NCI-H345 treated with DMSO at 0.1 percent for 48 hours (cell line): ENCODE measurements at regions not wholly inside any gene's neighbourhood (a gene's known extent, or its start where the extent isn't known, plus 50 kb on each side); places are given as distances from the start of the nearest gene placed in this dataset.

Experiments used
- DNase-seq: peaks from one replicate; lab custom pipeline; 2025; ENCODE audit not compliant: unreplicated experiment; lab: John Stamatoyannopoulos, UW

GRCh38 chr2:8574196-8575037, 107.4 kb upstream of the ID2 start:
- no peak for DNase-seq

- no peak for DNase-seq
Observed at GRCh38 chr2:8575038-8575833, 106.6 kb upstream of the ID2 start.

GRCh38 chr2:8575834-8576423, 105.9 kb upstream of the ID2 start:
- DNase-seq, result no peak

- DNase-seq, result no peak
Observed at GRCh38 chr2:8576525-8577167, 105.2 kb upstream of the ID2 start.

- DNase-seq, result no peak
Observed at GRCh38 chr2:8577573-8577972, 104.3 kb upstream of the ID2 start.

- no peak for DNase-seq
Observed at GRCh38 chr2:8578335-8579244, 103.3 kb upstream of the ID2 start.

GRCh38 chr2:8579485-8580085, 102.3 kb upstream of the ID2 start:
- DNase-seq, result no peak

GRCh38 chr2:8580316-8581233, 101.3 kb upstream of the ID2 start:
- DNase-seq, result no peak

- no peak for DNase-seq
Observed at GRCh38 chr2:8581234-8581561, 100.7 kb upstream of the ID2 start.

GRCh38 chr2:8581601-8582041, 100.2 kb upstream of the ID2 start:
- no peak for DNase-seq

GRCh38 chr2:8582191-8582590, 99.7 kb upstream of the ID2 start:
- DNase-seq, result no peak

GRCh38 chr2:8582651-8583399, 99.0 kb upstream of the ID2 start:
- DNase-seq, result no peak

- no peak for DNase-seq
Observed at GRCh38 chr2:8583400-8584173, 98.3 kb upstream of the ID2 start.

GRCh38 chr2:8584174-8585066, 97.4 kb upstream of the ID2 start:
- DNase-seq, result no peak

- DNase-seq, result no peak
Observed at GRCh38 chr2:8586457-8587051, 95.3 kb upstream of the ID2 start.

- no peak for DNase-seq
Observed at GRCh38 chr2:8587251-8587791, 94.5 kb upstream of the ID2 start.
